GM12878 (cell line): ENCODE measurements at regions not wholly inside any gene's neighbourhood (a gene's known extent, or its start where the extent isn't known, plus 50 kb on each side); places are given as distances from the start of the nearest gene placed in this dataset.

Experiments
- ATAC-seq: fragments of 200-7000 bp; cut with Tn5 transposase; 3 replicates; pipeline ENCODE4 v1.9.1; 2020; ENCODE audit warnings: mild to moderate bottlenecking, moderate library complexity
- BruUV-seq: library from RNA; stranded (reverse); fragments of 400-500 nt; replicated peaks from 2 replicates; lab custom pipeline; 2021; lab: Mats Ljungman, UMichigan
- CTCF ChIA-PET: fragments of 300-600 bp; sonication (Branson Sonifier 250); formaldehyde crosslinking; extraction: SDS; loops from one replicate; lab custom pipeline; 2021; ENCODE audit warnings: inconsistent platforms; lab: Yijun Ruan, JAX
- POLR2A ChIA-PET: fragments of 350-600 bp; formaldehyde crosslinking; extraction: SDS; loops from one replicate; lab custom pipeline; 2021; ENCODE audit warnings: inconsistent platforms; lab: Charles Lee
- RAD21 ChIA-PET: fragments of 300-600 bp; sonication (Branson Sonifier 250); formaldehyde crosslinking; loops from one replicate; lab custom pipeline; 2023; ENCODE audit warnings: antibody characterized with exemption; ENCODE audit not compliant: unreplicated experiment; lab: Charles Lee
- SMC1A ChIA-PET: fragments of 300-600 bp; sonication (Branson Sonifier 250); formaldehyde crosslinking; loops from one replicate; lab custom pipeline; 2023; ENCODE audit not compliant: unreplicated experiment, uncharacterized antibody; lab: Charles Lee
- DNase-seq: peaks from one replicate; pipeline ENCODE4 v3.0.0-alpha.2; 2011; ENCODE audit warnings: low read depth, low spot score
- FAIRE-seq: peaks from 3 replicates; lab custom pipeline; 2011; peaks lifted over from hg19 to GRCh38; lab: Jason Lieb, UNC
- H2AFZ ChIP-seq: 2 replicates; pipeline ENCODE4 v1.6.0; 2011; ENCODE audit warnings: low read depth, low read length, control low read depth; ENCODE audit not compliant: control insufficient read depth
- H3K27ac ChIP-seq: 2 replicates; pipeline ENCODE4 v1.5.1; 2011; ENCODE audit warnings: control low read depth; ENCODE audit not compliant: control insufficient read depth, insufficient read depth
- H3K27me3 ChIP-seq, 2 experiments: replicated peaks in 1 of 2; 2 replicates each; pipeline versions ENCODE4 v1.6.0 to v1.6.1; 2011; ENCODE audit warnings: low read length in 1 of 2; ENCODE audit not compliant: control insufficient read depth in 2 of 2, insufficient read depth in 2 of 2
- H3K36me3 ChIP-seq, 2 experiments: 2 replicates each; pipeline ENCODE4 v1.5.1; 2011; ENCODE audit warnings: low read length in 1 of 2; ENCODE audit not compliant: control insufficient read depth in 2 of 2, insufficient read depth in 2 of 2
- H3K4me1 ChIP-seq: 2 replicates; pipeline ENCODE4 v1.6.1; 2011; ENCODE audit warnings: mild to moderate bottlenecking, low read length, moderate library complexity, mixed read lengths; ENCODE audit not compliant: control insufficient read depth, insufficient read depth
- H3K4me2 ChIP-seq: 2 replicates; pipeline ENCODE4 v1.6.0; 2011; ENCODE audit warnings: control low read depth; ENCODE audit not compliant: control insufficient read depth, insufficient read depth
- H3K4me3 ChIP-seq: fragments of 200-600 bp; sonication (generic); 2 replicates; pipeline ENCODE4 v1.5.1; 2016
- H3K79me2 ChIP-seq: 2 replicates; pipeline ENCODE4 v1.6.0; 2011; ENCODE audit warnings: low read length; ENCODE audit not compliant: control insufficient read depth, insufficient read depth
- H3K9ac ChIP-seq: 2 replicates; pipeline ENCODE4 v1.8.0; 2011; ENCODE audit warnings: low read length, control low read depth, mixed read lengths; ENCODE audit not compliant: control insufficient read depth, insufficient read depth
- H3K9me3 ChIP-seq: replicated peaks from 3 replicates; pipeline ENCODE4 v1.5.1; 2011; ENCODE audit warnings: mild to moderate bottlenecking, low read length; ENCODE audit not compliant: control insufficient read depth, insufficient read depth
- H4K20me1 ChIP-seq: 2 replicates; pipeline ENCODE4 v1.6.0; 2011; ENCODE audit not compliant: control insufficient read depth, insufficient read depth
- CEBPZ ChIP-seq: fragments of 150-350 bp; IDR thresholded peaks from 2 replicates; pipeline ENCODE4 v1.6.1; 2016; ENCODE audit warnings: low read depth, low read length
- ESRRA ChIP-seq: IDR thresholded peaks from 2 replicates; pipeline ENCODE4 v1.6.1; 2012; ENCODE audit warnings: mild to moderate bottlenecking, low read length, improper control_type of control experiment
- FOS ChIP-seq: IDR thresholded peaks from 3 replicates; pipeline ENCODE4 v1.6.1; 2011; ENCODE audit warnings: borderline replicate concordance; ENCODE audit not compliant: insufficient read length; ENCODE audit errors: extremely low read depth
- JUNB ChIP-seq: IDR thresholded peaks from 2 replicates; pipeline ENCODE4 v1.6.1; 2016; ENCODE audit warnings: antibody characterized with exemption, mild to moderate bottlenecking
- POLR2AphosphoS2 ChIP-seq: IDR thresholded peaks from 2 replicates; pipeline ENCODE4 v1.6.1; 2011; ENCODE audit warnings: low read depth, mild to moderate bottlenecking, low read length, improper control_type of control experiment, moderate library complexity
- in situ Hi-C: fragments of 300-500 bp; cut with MboI; formaldehyde crosslinking; loops from 9 replicates; pipeline ENCODE4 v1.14.3; 2018; ENCODE audit warnings: mixed read lengths
- intact Hi-C: fragments of 100-400 bp; cut with micrococcal nuclease; formaldehyde crosslinking; loops from one replicate; pipeline ENCODE4 v1.14.2; 2022; ENCODE audit not compliant: unreplicated experiment

DNA sequence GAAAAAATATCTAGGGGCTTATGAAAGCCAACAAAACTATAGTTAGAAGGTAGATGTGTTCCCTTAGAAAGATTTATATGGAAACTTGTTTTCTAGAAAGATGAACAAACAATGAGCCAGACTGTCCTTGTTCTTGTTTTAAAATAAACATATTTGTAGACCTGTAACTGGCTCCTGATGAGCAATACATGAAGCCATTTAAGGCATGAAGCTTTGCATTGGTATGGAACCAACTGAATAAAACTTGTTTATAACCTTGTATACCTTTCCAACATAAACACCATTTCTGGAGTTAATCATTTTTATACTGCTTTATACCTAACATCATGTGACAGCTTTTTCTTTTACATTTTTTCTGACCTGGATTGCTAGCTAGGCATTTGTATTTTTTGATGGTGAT lies 247.8 kb downstream of the PRL start:
- no TSS peak for BruUV-seq
- no peak for ATAC-seq
- no peak overlapping the region for H3K9ac ChIP-seq

More for the DNA sequence above, 247.8 kb downstream of the PRL start:
- DNase-seq (no peak), FAIRE-seq (no peak)
- Histone ChIP-seq H4K20me1 (no peaks in the 10 kb centered on the region), H2AFZ (no peak overlapping the region), H3K27ac (no peak overlapping the region), H3K36me3 (no peaks in the 10 kb centered on the region), H3K79me2 (no peaks in the 10 kb centered on the region), H3K4me1 (no peaks in the 10 kb centered on the region), H3K4me2 (no peak overlapping the region), H3K27me3 (no peaks in the 10 kb centered on the region), H3K9me3 (no peaks in the 10 kb centered on the region), H3K4me3 (no peak overlapping the region)
- in situ Hi-C loops: no loop called here
- TF ChIP-seq CEBPZ (no peak), POLR2AphosphoS2 (no peak), JUNB (no peak), FOS (no peak), ESRRA (no peak)
- ChIA-PET SMC1A (interaction anchor here (0.6 to 1.4 kb wide), 3 partner anchors 12 to 502 kb away, joined by 3 to 5 read pairs (median 3); no protein-coding TSS in a partner anchor), POLR2A (interaction anchor here (0.6 kb wide), 1 partner anchor 38 kb away, joined by 3 read pairs; no protein-coding TSS in a partner anchor), CTCF (interaction anchor here (0.7 to 1.8 kb wide), 2 partner anchors 13 to 49 kb away, joined by 4 to 5 read pairs; no protein-coding TSS in a partner anchor), RAD21 (no interaction called here)
- intact Hi-C loops: no loop called here
